Activated CD4-positive, CD25-positive, alpha-beta regulatory T cell treated with anti-CD3 and anti-CD28 coated beads, Interleukin-2, amount 50 U/mL, for 72 hours (primary cell): ENCODE measurements at regions not wholly inside any gene's neighbourhood (a gene's known extent, or its start where the extent isn't known, plus 50 kb on each side); places are given as distances from the start of the nearest gene placed in this dataset.
"Not testable (repeated sequence)": the region's sequence is repeated elsewhere in the genome, so short reads cannot be mapped to it uniquely, and the experiment has no call there.

ENCODE experiments used
- DNase-seq: peaks from one replicate; pipeline ENCODE4 v3.0.0; 2021

- DNase-seq, result not testable (repeated sequence)
Observed at GRCh38 chr6:85276026-85276425, 173.9 kb upstream of the NT5E start.

GRCh38 chr6:85275338-85275985, 174.4 kb upstream of the NT5E start:
- DNase-seq, result no peak

- no peak for DNase-seq
Observed at GRCh38 chr6:85273870-85274269, 176.0 kb upstream of the NT5E start.

- DNase-seq, result no peak
Observed at GRCh38 chr6:85273046-85273445, 176.8 kb upstream of the NT5E start.

DNA sequence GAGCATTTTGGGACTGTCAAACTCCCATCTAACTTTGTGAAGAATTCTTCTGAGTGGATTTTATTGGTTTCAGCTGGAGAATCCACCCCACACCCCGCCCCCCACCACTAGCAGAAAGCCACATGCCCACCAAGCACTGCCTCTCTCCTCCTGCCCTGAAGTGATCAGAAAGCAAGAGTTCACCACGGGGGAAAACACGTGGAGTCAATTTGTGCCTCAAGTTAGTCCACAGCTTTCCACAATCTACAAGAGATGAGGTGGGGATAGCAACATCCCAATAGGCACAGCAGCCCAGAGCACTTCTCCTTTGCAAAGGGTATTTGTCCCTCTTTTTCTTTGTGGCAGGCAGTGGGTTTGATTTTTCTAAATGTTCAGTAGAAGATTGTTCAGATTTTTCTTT, 177.3 kb upstream of the NT5E start:
- no peak for DNase-seq

DNA sequence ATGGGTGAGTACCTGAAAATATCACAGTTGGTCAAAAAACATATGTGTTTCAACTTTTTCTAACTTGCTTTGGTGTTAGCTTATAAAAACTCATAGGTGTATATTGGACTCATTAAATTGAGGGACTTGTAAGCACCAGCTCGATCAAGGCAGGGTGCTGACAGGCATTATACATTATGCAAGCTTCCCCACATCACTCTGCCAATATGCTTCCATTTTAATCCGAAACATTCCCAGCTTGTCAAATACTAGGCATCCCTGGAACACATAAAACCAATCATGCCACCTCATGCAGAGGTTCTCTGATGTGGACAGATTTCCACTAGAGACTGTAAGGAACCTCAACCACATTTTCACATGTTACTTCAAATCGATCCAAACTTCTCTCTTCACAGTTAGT, 187.3 kb upstream of the NT5E start:
- no peak for DNase-seq

DNA sequence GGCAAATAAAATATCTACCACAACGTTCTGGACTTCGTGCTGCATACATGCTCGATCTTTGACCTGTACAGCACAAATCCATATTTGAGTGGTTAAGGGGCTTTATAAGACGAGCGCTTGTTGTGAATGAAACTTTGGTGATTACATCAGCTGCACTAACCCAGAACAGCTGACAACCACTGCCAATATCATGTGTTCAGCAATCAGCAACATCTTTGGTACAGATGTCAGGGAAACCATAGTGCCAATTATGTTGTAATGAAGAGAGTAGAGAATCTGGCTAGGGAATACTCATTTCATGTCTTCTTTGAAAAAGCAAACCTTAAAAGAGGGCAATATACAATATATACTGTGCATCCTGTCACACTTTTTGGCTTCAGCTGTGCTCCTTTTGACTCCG, 188.6 kb upstream of the NT5E start:
- DNase-seq, result no peak

DNA sequence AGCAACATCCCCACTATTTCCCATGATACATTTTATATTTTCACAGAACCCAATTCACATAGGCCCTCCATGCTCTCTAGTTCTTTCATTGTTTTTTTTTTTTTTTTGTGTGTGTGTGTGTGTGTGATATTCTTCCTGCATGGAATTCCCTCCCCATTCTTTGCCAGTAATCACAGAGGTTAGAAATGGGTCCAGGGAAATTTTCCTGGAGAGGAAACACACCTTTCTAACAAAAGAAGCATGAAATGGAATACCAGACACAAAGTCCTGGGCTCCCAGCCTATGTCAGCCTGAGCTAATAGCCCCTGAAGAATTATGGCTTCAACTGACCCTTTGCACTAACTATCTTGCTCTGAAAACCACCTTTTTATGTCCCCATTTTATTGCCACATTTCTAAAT, 194.2 kb upstream of the NT5E start:
- no peak for DNase-seq

DNA sequence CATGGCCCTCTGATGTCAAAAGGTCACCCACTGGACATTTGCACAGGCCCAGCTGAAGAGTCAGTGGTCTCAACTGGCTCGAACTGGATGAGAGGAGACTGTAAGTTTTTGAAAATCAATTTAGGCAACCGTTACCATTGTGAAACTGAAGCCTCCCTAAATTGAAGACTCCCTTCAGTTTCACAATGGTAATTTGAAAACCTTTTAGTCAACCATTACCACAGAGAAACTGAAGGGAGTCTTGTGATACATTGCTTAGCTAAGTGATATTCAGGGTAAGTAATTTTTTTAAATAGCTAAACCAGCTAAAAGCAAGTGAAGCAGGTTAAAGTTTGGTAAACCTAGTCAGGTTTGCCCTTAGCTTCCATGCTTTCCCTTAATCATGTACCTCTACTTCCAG, 197.3 kb upstream of the NT5E start:
- DNase-seq, result no peak

GRCh38 chr6:85252085-85252484, 197.8 kb upstream of the NT5E start:
- no peak for DNase-seq

GRCh38 chr6:85251300-85251699, 198.6 kb upstream of the NT5E start:
- no peak for DNase-seq

GRCh38 chr6:85250586-85251220, 199.2 kb upstream of the NT5E start:
- no peak for DNase-seq

DNA sequence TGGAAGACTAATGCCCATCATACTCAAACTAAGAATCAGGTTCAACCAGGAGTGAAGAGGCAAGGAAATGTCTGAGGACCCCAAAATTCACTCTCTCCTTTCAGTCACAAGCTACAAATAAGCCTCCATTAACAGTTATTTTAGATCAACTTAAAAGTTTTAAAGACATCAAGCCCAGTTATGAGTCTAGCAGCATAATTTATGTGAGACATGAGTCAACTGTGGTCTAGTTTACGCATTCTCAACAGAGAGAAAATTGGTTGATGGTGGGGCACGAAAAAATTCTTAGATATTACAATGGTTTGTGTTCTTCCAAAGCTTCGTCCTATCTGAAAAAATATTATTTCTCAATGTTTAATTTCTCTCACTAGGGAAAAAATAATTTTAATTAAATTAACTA, 204.9 kb upstream of the NT5E start:
- no peak for DNase-seq

- DNase-seq, result no peak
Observed at GRCh38 chr6:85241498-85242052, 208.3 kb upstream of the NT5E start.

- DNase-seq, result no peak
Observed at GRCh38 chr6:85240787-85241385, 209.0 kb upstream of the NT5E start.

DNA sequence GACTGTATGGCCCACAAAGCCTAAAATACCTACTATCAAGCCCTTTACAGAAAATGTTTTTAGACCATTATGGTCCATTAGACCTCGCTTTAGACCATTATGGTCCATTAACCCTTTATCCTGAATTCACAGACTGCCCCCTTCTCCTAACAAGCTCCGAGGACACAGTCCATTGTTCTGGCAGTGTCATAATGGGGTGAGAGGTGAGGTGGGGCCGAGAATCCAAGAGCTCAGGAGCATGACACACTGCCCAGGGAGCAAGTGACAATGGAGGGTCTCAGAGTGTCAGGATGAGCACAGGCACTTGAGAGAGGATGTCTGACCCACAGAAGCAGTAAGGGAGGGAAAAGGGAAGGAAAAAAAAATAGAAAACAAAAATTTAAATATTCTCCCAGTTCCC, 212.4 kb upstream of the NT5E start:
- no peak for DNase-seq

DNA sequence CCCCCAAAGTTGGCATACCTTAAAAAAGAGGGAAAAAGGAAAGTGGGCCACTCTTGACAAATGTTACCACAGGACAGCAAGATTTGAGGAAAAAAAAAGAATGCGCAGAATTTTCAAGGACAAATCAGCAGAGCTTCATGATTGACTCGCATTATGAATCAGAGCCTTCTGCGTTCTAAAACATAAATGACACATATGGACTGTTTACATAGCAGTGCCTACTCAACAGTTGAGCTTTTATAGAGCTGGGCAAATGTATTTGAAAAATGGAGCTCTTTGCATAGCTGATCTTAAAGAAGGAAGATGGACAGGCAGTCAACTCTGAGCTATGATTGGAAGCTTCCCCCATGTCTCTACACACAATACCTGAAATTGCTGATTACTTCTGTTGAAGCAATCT, 213.2 kb upstream of the NT5E start:
- no peak for DNase-seq

DNA sequence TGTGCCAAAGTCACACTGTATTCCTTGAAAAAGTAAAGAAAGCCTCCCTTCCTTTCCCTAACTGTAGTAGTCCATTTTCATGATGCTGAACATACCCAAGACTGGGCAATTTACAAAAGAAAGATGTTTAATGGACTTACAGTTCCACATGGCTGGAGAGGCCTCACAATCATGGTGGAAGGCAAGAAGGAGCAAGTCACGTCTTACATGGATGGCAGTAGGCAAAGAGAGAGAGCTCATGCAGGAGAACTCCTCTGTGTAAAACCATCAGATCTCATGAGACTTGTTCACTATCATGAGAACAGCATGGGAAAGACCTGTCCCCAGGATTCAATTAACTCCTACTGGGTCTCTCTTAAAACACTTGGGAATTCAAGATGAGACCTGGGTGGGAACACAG, 222.5 kb upstream of the NT5E start:
- not testable (repeated sequence) for DNase-seq

- DNase-seq, result not testable (repeated sequence)
Observed at GRCh38 chr6:85212794-85213193, 237.1 kb upstream of the NT5E start.

- DNase-seq, result no peak
Observed at GRCh38 chr6:85195243-85195642, 254.6 kb upstream of the NT5E start.

- DNase-seq, result no peak
Observed at GRCh38 chr6:85193339-85193738, 256.5 kb upstream of the NT5E start.

GRCh38 chr6:85192596-85192995, 257.3 kb upstream of the NT5E start:
- DNase-seq, result no peak

DNA sequence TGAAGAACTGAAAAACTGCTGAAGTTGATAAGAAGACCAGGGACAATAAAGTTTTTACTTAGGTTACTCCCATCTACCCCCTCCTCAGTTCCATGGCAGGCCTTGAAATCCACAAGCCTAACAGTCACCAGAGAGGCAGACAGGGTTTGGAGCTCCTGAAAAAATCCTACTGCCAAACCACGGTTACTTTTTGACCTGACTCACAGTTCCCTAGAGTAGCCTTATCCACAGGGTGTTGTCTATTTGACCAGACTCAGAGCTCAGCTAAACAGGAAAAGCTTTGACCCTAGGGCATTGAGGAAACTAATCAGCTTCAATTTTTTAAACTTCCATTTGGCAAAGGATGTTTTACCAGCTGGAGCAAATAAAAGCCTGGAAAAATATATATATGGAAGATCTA, 257.7 kb upstream of the NT5E start:
- DNase-seq, result no peak

- no peak for DNase-seq
Observed at GRCh38 chr6:85191656-85192055, 258.2 kb upstream of the NT5E start.
